ENCODE measurements at regions not wholly inside any gene's neighbourhood (a gene's known extent, or its start where the extent isn't known, plus 50 kb on each side); places are given as distances from the start of the nearest gene placed in this dataset.

- DNase-seq: no peak
- Histone ChIP-seq H3K79me2 (ENCODE audit: insufficient read depth) (no peaks in the 10 kb centered on the region), H4K20me1 (ENCODE audit: insufficient read depth) (no peaks in the 10 kb centered on the region), H3K36me3 (ENCODE audit: low read depth) (no peaks in the 10 kb centered on the region), H3F3A (ENCODE audit: insufficient read depth) (no peaks in the 10 kb centered on the region), H3K9ac (no peak overlapping the region), H3K27me3 (replicated peaks; ENCODE audit: insufficient read depth) (peaks cover 18% of the 10 kb centered on the region), H3K4me3 (no peak overlapping the region), H3K4me1 (ENCODE audit: insufficient read depth) (no peaks in the 10 kb centered on the region), H3K9me3 (ENCODE audit: low read depth) (no peaks in the 10 kb centered on the region), H3K27ac (no peak overlapping the region), H3K4me2 (ENCODE audit: unreplicated experiment) (no peak overlapping the region), H3K9me2 (ENCODE audit: insufficient read depth) (no peaks in the 10 kb centered on the region), H2AFZ (no peak overlapping the region)
- TF ChIP-seq EZH2phosphoT487 (IDR thresholded peaks at IDR 0.05; ENCODE audit: insufficient read depth, low read depth): no peak
- TF ChIP-seq EZH2 (IDR thresholded peaks at IDR 0.05; ENCODE audit: insufficient read depth, poor library complexity, severe bottlenecking): no peak
- in situ Hi-C loops (cut with MboI): no loop called here
- whole genome bisulfite sequencing, 2 experiments (ENCODE audit: low coverage in 1 of 2, low lambda C conversion rate in 2 of 2, missing lambda C conversion rate in 2 of 2): 14 to 23% methylated on average over 5 of the region's 5 CpGs
Observed at GRCh38 chr2:88351249-88351601, 101.3 kb downstream of the FOXI3 start.

GRCh38 chr2:88350331-88351248 is 101.9 kb downstream of the FOXI3 start:
- peak overlapping the region; percentile 27 for H3K4me2 ChIP-seq (ENCODE audit: unreplicated experiment)
- H3K9me2 ChIP-seq (ENCODE audit: insufficient read depth): no peaks in the 10 kb centered on the region
- no peak overlapping the region for H3K4me3 ChIP-seq
- H3K27me3 ChIP-seq (replicated peaks; ENCODE audit: insufficient read depth): peaks cover 18% of the 10 kb centered on the region
- no peaks in the 10 kb centered on the region for H3K9me3 ChIP-seq (ENCODE audit: low read depth)
- no peak overlapping the region for H3K27ac ChIP-seq
- no peaks in the 10 kb centered on the region for H4K20me1 ChIP-seq (ENCODE audit: insufficient read depth)
- no peaks in the 10 kb centered on the region for H3F3A ChIP-seq (ENCODE audit: insufficient read depth)
- no peak overlapping the region for H3K9ac ChIP-seq
- in situ Hi-C loops (cut with MboI): no loop called here
- H3K79me2 ChIP-seq (ENCODE audit: insufficient read depth): no peaks in the 10 kb centered on the region
- H3K36me3 ChIP-seq (ENCODE audit: low read depth): no peaks in the 10 kb centered on the region
- no peak for TF ChIP-seq EZH2 (IDR thresholded peaks at IDR 0.05; ENCODE audit: insufficient read depth, poor library complexity, severe bottlenecking)
- TF ChIP-seq EZH2phosphoT487 (IDR thresholded peaks at IDR 0.05; ENCODE audit: insufficient read depth, low read depth): no peak
- H3K4me1 ChIP-seq (ENCODE audit: insufficient read depth): no peaks in the 10 kb centered on the region
- DNase-seq: peak; percentile 49
- 6% methylated on average over 46 to 54 of the region's 54 CpGs for WGBS, 2 experiments (ENCODE audit: low coverage in 1 of 2, low lambda C conversion rate in 2 of 2, missing lambda C conversion rate in 2 of 2)
- peak overlapping the region; percentile 55; the same call in 1 of the 2 replicates for H2AFZ ChIP-seq

GRCh38 chr2:88345842-88346241 is 106.7 kb downstream of the FOXI3 start:
- Histone ChIP-seq H4K20me1 (ENCODE audit: insufficient read depth) (no peaks in the 10 kb centered on the region), H3K36me3 (ENCODE audit: low read depth) (no peaks in the 10 kb centered on the region), H2AFZ (no peak overlapping the region), H3F3A (ENCODE audit: insufficient read depth) (no peaks in the 10 kb centered on the region), H3K9ac (no peak overlapping the region), H3K9me3 (ENCODE audit: low read depth) (no peaks in the 10 kb centered on the region), H3K27me3 (replicated peaks; ENCODE audit: insufficient read depth) (peaks cover 18% of the 10 kb centered on the region), H3K4me1 (ENCODE audit: insufficient read depth) (no peaks in the 10 kb centered on the region), H3K4me2 (ENCODE audit: unreplicated experiment) (no peak overlapping the region), H3K79me2 (ENCODE audit: insufficient read depth) (no peaks in the 10 kb centered on the region), H3K9me2 (ENCODE audit: insufficient read depth) (no peaks in the 10 kb centered on the region), H3K27ac (no peak overlapping the region), H3K4me3 (no peak overlapping the region)
- WGBS, 2 experiments (ENCODE audit: low coverage in 1 of 2, low lambda C conversion rate in 2 of 2, missing lambda C conversion rate in 2 of 2): 38 to 46% methylated on average over 6 of the region's 6 CpGs
- no peak for DNase-seq
- in situ Hi-C loops (cut with MboI): no loop called here
- TF ChIP-seq EZH2phosphoT487 (IDR thresholded peaks at IDR 0.05; ENCODE audit: insufficient read depth, low read depth) (no peak), EZH2 (IDR thresholded peaks at IDR 0.05; ENCODE audit: insufficient read depth, poor library complexity, severe bottlenecking) (no peak)

GRCh38 chr2:88342749-88343148 is 109.7 kb downstream of the FOXI3 start:
- Histone ChIP-seq H3K27ac (no peak overlapping the region), H3K9ac (no peak overlapping the region), H3K27me3 (replicated peaks; ENCODE audit: insufficient read depth) (peaks cover 8% of the 10 kb centered on the region; the same call in 1 of the 2 replicates), H3F3A (ENCODE audit: insufficient read depth) (no peaks in the 10 kb centered on the region), H3K79me2 (ENCODE audit: insufficient read depth) (no peaks in the 10 kb centered on the region), H3K4me3 (no peak overlapping the region), H3K4me2 (ENCODE audit: unreplicated experiment) (no peak overlapping the region), H3K36me3 (ENCODE audit: low read depth) (no peaks in the 10 kb centered on the region), H3K4me1 (ENCODE audit: insufficient read depth) (no peaks in the 10 kb centered on the region), H2AFZ (no peak overlapping the region), H3K9me3 (ENCODE audit: low read depth) (no peaks in the 10 kb centered on the region), H4K20me1 (ENCODE audit: insufficient read depth) (no peaks in the 10 kb centered on the region), H3K9me2 (ENCODE audit: insufficient read depth) (no peaks in the 10 kb centered on the region)
- TF ChIP-seq EZH2phosphoT487 (IDR thresholded peaks at IDR 0.05; ENCODE audit: insufficient read depth, low read depth) (no peak), EZH2 (IDR thresholded peaks at IDR 0.05; ENCODE audit: insufficient read depth, poor library complexity, severe bottlenecking) (no peak)
- in situ Hi-C loops (cut with MboI): no loop called here
- WGBS, 2 experiments (ENCODE audit: low coverage in 1 of 2, low lambda C conversion rate in 2 of 2, missing lambda C conversion rate in 2 of 2): 46 to 48% methylated on average over 4 of the region's 4 CpGs
- DNase-seq: no peak
